Ramos (cell line): ENCODE measurements at regions not wholly inside any gene's neighbourhood (a gene's known extent, or its start where the extent isn't known, plus 50 kb on each side); places are given as distances from the start of the nearest gene placed in this dataset.
"Not testable (repeated sequence)": the region's sequence is repeated elsewhere in the genome, so short reads cannot be mapped to it uniquely, and the experiment has no call there.

Source experiments
- in situ Hi-C: fragments of 300-500 bp; cut with MboI; formaldehyde crosslinking; loops from one replicate; pipeline ENCODE4 v1.14.3; 2022; ENCODE audit warnings: low sequenced_read_pairs; ENCODE audit not compliant: unreplicated experiment

DNA sequence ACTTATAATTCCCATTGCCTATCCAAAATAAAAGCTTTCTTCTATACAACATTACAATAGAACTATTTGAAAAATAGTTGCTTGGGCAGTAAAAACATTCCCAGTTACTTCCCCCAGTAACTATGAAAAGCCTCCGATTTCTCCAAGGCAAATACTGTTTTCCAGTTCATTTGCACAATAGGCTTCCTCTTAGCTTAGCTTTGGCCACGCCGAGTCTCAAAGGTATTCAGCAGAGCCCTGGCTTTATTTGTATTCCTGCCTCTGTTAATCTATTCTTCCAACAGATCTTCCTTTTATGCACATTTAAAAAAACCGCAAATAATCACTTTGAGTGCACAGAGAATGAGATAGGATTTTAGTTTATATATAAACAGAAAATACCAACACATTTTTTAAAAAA lies 836.8 kb upstream of the VRK2 start:
- in situ Hi-C loops = no loop called here

DNA sequence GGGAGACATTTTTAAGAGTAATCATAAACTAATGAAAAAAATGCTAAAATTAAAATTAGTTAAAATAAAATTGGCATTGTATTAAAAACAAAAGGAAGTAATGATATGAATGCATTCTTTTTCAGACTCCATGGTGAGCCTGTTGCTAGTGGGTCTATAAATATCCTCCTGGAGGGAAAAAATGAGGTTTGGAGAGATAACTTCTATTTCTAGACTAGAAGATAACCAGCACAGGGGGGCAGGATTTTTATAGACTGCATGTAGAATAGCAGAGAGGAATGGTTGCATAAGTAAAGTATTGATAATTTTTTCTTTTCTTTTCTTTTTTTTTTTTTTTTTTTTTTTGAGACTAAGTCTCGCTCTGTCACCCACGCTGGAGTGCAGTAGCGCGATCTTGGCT lies 835.8 kb upstream of the VRK2 start:
- in situ Hi-C loops = no loop called here

DNA sequence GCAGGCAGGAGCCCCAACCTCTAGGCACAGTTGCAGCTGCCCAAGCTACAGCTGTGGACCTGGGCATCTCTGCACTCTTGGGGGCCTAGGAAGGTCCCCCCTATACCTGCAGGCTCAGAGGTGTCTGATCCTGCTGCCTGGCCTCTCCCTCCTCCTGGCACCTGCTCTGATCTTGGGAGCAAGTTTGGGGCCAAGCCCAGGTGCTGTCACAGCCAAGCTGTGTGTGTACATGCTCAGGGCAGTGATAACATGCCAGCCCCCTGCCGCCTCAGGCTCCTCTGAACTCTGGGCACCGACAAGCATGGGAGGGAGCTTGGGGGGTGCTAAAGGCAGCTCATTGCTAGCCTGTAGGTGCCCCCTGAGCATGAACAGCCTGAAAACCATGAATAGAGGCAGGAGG lies 829.6 kb upstream of the VRK2 start:
- in situ Hi-C loops = no loop called here

DNA sequence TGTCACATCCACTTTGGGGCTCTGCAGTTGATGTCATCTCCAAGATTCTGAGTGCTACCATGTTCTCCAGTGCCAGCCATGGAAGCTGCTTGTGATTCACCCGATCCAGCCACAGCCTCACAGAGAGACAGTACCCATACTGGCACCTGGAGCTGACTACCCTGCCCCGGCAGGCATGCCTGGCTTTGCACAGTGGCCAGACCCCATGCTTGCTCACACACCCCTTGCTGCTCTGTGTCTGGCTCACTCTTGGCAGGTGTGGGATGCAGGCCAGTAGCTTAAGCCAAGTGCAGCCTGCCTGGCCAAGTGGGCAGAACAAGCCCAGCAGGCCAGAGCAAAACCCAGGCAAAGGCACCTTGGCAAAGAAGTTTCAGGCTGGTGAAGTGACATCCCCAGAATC lies 828.4 kb upstream of the VRK2 start:
- in situ Hi-C loops = no loop called here

DNA sequence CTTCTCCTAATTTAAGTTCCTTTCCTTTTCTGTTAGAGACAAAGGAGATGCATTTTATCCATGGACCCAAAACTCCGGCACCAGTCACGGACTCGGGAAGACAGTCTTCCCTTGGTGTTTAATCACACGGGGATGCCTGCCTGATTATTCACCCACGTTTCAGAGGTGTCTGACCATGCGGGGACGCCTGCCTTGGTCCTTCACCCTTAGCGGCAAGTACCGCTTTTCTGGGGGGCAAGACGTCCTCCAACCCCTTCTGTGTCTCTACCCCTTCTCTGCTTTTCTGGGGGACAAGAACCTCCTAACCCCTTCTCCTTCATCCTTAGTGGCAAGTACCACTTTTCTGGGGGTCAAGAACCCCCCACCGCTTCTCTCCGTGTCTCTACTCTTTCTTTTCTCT lies 816.9 kb upstream of the VRK2 start:
- in situ Hi-C loops = not testable (repeated sequence)

DNA sequence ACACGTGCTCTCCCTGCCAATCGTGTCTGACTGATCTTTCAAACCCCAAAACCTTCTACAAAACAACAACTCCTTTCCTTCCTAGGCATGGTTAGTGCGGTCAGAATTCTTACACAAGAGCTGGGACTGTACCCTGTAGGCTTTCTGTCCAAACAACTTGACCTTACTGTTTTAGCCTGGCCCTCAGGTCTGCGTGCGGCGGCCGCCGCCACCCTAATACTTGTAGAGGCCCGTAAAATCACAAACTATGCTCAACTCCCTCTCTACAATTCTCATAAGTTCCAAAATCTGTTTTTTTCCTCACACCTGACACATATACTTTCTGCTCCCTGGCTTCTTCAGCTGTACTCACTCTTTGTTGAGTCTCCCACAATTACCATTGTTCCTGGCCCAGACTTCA lies 814.3 kb upstream of the VRK2 start:
- in situ Hi-C loops = not testable (repeated sequence)

DNA sequence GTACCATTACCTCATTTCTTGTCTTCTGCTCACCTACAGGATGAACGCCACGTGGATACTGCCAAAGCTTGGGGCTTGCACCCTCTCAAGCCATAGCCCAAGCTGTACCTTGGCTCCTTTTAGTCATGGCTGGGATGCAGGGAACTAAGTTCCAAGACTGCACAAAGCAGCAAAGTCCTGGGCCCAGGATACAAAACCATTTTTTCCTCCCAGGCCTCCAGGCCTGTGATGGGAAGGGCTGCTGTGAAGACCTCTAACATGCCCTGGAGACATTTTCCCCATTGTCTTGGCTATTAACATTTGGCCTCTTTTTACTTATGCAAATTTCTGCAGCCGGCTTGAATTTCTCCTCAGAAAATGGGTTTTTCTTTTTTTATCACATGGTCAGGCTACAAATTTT lies 795.1 kb upstream of the VRK2 start:
- in situ Hi-C loops = not testable (repeated sequence)

DNA sequence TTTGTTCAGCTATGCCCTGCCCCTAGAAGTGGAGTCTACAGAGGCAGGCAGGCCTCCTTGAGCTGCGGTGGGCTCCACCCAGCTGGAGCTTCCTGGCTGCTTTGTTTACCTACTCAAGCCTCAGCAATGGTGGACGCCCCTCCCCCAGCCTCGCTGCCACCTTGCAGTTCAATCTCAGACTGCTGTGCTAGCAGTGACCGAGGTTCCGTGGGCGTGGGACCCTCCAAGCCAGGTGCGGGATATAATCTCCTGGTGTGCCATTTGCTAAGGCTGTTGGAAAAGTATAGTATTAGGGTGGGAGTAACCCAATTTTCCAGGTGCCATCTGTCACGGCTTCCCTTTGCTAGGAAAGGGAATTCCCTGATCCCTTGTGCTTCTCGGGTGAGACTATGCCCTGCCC lies 770.2 kb upstream of the VRK2 start:
- in situ Hi-C loops = not testable (repeated sequence)

DNA sequence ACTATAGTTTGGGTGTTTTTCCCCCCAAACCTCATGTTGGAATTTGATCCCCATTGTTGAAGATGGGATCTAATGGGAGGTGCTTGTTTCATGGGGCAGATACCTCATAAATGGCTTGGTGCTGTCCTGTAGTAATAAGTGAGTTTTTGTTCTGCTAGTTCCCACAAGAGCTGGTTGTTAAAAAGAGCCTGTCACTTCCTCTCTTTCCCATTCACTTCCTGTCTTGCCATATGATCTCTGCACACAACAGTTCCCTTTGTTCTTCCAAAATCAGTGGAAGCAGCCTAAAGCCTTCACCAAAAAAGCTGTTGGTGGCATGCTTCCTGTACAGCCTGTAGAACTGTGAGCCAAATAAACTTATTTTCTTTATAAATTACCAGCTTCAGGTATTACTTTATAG lies 768.2 kb upstream of the VRK2 start:
- in situ Hi-C loops = no loop called here

DNA sequence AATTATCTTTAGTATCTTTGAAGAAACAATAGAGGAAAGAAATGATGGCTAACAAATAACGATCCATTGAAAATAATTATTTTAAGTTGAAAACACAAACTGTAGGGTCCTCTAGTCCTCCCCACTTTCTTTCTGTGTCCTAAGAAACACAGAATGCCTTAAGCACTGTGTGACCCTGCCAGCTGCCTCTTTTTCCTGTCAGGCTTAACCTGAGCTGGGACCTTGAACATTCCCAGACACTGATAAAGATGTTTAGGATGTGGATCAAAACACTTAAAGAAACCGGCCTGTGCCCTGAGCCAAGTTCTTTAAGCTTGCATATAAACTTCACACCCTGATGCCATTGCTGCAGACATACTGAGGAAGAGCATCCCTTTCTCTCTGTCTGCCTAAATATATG lies 755.4 kb upstream of the VRK2 start:
- in situ Hi-C loops = no loop called here

DNA sequence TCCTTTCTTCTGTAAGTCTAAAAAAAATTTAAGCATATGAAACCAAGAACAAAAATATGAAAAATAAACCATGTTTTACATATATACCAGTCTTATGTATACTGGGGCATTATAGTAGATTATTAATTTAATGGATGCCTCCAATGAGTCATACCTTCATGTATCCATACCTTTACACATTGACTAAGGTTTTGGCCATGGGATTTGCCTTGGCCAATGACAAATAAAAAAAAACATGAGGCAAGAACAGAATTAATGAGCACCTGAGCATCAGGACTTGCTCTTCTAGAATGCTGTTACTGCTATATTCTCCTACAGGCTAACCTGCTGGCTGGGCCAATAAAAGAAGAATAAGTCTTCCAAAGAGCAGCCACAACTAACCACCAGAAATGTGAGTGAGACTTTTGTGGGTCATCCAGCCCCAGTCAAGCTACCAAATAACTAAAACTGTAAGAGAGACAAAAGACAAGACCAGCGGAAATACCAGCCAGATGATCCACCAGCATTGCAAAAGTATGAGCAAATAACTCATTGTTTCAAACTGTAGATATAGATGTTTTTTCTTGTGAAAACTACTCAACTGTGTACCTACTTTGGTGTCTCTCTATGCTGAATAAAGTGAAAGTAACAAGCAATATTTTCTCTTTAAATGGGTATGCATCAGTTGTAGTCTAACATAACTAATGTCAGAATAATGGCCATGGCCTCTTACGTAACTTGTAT lies 749.6 kb upstream of the VRK2 start:
- in situ Hi-C loops = no loop called here

DNA sequence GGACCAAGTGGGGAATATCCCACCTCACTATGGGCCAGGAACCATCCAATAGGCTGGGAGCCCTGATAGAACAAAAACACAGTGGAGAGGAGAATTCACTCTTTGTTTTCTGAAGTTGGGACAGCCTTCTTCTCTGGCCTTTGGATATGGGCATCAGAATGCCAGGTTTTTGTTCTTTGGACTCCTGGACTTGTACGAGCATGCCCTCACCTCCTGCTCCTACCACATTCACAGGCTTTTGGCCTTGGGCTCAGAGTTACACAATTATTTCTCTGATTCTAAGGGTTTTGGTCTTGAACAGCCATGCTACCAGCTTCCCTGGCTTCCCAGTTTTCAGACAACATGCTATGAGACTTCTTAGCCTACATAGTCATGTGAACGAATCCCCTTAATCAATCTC lies 732.9 kb upstream of the VRK2 start:
- in situ Hi-C loops = no loop called here

DNA sequence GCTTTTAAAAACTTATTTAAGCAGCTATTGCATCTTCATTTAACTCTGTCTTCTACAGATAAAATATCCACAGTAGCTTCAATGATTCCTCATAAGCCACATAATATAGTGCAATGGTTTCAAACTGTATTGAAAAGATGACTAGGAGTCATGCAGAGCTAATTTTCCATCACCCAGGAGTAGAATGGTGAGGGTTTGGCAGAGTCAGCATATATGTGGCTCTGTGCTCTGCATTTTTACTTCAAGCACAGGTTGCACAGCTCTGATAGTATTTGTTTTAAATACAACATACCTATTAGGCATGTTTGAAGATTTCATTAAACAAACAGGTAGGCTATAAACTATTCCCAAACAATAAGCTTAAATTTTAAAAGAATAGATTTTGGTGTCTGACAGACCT lies 731.9 kb upstream of the VRK2 start:
- in situ Hi-C loops = no loop called here

DNA sequence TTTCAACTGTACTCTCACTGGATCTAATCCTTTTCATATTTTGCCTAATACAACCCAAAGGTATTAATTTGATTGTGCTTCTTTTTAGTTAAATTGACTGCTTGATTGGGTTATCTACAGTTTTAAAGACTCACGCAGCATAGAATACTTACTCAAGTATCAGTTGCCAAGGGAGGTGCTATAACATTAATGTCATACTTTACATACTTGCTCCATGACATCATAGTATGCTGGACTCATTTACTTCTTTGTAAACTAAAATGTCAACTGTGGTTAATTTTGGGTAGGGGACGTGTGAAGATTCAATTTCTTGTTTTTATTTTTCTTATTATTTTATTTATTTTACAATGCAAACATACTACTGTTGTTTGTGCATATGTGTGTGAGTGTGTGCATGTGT lies 716.2 kb upstream of the VRK2 start:
- in situ Hi-C loops = no loop called here

DNA sequence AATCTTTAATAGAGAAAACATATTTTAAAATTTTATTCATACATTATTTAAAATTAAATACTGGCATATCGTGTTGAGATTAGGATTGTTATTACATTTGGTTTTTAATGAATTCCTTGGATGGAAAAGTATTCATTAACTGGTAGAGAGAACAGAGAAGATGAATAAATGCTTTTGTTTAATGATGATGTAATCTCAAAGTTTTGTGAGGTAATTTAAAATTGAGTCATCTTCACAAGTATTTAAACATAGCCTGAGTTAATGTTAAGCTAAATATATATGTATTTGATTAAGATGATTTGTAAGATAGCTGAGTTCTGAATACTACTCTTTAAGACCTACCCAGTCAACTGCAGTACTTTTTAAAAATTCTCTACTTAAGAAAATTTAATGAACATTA lies 713.4 kb upstream of the VRK2 start:
- in situ Hi-C loops = no loop called here

DNA sequence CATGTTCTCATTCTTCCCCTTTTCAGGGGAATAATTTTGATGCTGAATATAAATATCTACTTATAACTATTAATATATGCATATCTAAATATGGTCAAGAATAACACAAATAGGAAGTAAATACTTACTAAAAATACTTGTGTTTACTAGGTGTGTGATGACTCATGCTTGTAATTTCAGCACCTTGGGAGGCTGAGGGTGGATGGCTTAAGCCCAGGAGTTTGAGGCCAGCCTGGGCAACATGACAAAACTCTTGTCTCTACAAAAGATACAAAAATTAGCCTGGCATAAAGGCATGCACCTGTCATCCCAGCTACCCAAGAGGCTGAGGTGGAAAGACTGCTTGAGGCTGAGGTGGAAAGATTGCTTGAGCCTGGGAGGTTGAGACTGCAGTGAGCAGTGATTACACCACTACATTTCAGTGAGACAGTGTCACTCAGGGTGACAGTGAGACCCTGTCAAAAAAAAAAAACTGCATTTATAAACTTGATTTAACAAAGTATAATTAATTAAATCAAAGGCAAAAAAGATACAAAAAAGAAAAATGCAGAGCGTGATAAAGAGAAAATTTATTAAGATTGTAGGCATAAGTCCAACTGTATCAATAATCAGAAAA lies 703.1 kb upstream of the VRK2 start:
- in situ Hi-C loops = no loop called here

DNA sequence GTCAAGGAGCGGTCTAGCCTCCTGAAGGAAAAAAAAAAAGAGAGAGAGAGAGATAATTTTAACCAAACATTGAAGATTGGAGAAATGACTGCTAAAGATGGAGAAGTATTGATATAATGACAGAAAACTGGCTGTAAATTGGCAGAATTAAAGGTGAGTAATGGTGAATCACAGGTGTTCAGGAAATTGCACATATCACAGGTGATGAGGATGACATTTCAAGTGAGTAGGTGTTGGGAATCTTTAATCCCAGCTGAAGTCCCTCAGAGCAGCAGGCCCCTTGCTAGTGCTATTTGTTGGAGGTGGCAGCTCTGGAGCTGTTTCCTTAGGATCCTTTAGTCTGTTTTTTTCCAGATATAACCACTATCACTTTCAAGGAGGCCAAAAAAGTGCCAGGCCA lies 678.4 kb upstream of the VRK2 start:
- in situ Hi-C loops = no loop called here

DNA sequence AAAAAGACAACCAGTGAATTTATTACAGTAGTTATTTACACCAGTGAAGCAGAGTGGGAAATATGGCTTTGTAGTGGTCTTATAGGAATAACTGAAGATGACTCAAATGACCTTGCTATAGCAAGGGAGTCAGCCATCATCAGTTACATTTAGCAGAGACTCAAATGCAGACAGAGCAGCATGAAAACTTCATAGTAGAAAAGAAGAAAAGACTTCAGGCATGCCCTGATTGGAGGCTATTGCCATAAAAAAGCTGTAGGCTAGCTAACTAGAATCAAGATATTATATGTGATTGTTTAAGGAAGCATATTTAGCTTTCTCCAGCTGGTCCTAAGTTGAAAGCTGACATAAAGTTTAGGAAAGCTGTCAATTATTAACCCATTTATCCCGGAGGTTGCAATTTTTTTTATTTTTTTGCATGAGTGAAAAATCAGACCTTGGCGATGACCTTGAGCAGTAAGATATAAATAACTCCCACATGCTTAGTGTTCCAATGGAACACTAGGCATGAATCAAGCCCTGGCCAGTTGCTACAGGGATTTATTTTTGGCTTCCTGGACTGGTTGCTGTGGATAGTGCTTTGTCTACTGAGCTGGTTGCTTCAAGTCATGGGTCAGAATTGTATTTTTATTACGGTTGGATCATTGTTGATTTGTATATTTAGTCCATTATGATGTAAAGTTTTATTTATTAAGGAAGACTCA lies 675.6 kb upstream of the VRK2 start:
- in situ Hi-C loops = no loop called here

DNA sequence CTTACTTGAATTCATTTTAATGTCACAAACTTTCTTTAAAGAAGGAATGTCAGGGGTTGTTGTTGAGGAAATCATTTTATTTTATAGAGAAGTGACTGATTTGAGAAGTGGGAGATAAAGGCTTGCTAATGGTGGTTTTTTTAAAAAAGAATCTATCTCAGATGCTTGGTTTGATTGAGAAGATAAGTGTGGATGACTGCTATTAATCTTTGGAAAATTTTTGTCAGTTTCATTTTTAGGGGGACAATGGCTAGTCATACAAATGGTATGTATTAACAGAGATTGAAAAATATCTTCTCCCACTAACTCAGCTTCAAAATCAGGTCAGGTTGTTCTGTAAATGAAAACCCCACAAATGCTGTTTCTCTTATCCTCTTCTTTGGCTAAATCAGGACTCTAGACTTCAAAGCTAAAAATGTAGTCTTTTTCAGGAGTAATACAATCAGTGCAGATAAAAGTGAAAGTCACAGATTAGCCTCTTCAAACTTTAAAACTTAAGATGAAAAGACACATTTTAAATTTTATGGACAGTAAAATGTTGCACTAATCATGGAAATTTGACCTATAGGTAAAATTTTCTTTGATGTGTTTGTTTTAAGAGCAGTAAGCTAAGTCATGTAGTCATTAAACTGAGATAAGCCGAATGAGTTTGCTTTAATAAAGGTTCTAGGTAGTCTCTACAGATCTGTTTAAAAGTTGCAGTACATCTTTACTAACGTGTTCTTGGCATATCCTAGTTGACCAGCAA lies 674.2 kb upstream of the VRK2 start:
- in situ Hi-C loops = no loop called here

DNA sequence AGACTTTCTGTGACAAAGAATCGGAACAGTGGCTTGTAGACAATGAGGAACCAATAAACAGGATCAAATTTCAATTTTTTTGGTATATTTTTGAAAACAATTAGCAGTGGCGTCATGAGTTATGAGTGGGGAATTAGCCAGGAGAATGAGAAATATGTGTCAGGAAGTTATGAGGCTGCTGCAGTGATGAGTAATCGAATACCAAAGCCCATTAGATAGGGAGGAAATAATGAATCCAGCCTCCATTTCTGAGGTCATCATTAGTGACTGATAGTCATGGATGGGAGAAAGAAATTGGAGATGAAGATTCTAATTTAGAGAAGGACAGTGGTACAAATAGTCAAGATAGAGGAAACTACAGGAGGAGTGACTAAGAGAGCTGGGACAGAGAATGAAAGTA lies 673.1 kb upstream of the VRK2 start:
- in situ Hi-C loops = no loop called here

DNA sequence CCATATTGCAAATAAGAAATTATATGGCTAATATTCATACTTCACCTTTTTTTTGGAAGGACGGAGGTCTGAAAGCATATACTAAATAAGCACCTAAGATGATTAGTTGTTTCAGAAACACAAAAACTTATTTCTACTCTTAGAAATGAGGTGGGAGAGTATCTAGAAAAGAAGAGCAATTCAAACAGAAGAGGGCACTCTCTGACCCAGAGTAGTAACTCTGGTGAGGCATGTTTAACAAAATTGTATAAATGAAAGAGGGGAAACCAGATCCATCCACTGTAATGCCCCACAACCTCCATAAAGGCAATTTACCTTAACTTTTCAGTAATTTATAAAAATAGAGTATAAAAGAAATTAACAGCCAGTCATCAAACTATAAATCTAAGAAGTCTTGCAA lies 669.6 kb upstream of the VRK2 start:
- in situ Hi-C loops = no loop called here
